ENCODE measurements at regions not wholly inside any gene's neighbourhood (a gene's known extent, or its start where the extent isn't known, plus 50 kb on each side); places are given as distances from the start of the nearest gene placed in this dataset.

DNA sequence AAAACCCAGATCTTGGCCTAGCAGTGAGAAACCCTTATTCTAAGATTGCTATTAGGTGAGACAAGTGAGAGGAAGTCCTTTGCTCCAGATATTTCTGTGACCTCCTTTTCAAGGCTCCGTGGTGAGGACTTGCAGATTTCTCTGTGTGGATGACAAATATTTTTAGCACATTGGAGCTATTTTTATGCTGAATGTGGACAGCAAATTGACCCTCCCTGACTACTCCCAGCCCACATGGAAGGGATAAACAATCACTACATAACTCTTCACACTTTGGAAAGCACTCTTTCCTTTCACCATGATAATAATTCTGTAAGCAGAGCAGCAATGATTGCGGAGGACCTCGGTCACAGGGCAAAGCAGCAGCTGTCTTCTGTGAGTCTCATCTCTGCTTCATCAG is 88.0 kb upstream of the ADGRF1 start:
- Mint-ChIP-seq H3K4me3 (no peak overlapping the region), H3K27me3 (ENCODE audit: low read depth) (no peaks in the 10 kb centered on the region), H3K27ac (no peak overlapping the region), H3K4me1 (peaks cover 37% of the 10 kb centered on the region), H3K9me3 (peaks cover 3% of the 10 kb centered on the region), H3K36me3 (peaks cover 1% of the 10 kb centered on the region)
- TF ChIP-seq, protein P1, sequence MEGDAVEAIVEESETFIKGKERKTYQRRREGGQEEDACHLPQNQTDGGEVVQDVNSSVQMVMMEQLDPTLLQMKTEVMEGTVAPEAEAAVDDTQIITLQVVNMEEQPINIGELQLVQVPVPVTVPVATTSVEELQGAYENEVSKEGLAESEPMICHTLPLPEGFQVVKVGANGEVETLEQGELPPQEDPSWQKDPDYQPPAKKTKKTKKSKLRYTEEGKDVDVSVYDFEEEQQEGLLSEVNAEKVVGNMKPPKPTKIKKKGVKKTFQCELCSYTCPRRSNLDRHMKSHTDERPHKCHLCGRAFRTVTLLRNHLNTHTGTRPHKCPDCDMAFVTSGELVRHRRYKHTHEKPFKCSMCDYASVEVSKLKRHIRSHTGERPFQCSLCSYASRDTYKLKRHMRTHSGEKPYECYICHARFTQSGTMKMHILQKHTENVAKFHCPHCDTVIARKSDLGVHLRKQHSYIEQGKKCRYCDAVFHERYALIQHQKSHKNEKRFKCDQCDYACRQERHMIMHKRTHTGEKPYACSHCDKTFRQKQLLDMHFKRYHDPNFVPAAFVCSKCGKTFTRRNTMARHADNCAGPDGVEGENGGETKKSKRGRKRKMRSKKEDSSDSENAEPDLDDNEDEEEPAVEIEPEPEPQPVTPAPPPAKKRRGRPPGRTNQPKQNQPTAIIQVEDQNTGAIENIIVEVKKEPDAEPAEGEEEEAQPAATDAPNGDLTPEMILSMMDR (IDR thresholded peaks at IDR 0.05; ENCODE audit: unreplicated experiment): no peak
- no peak for DNase-seq (ENCODE audit: low spot score in 2 of 2, unreplicated experiment in 2 of 2)

DNA sequence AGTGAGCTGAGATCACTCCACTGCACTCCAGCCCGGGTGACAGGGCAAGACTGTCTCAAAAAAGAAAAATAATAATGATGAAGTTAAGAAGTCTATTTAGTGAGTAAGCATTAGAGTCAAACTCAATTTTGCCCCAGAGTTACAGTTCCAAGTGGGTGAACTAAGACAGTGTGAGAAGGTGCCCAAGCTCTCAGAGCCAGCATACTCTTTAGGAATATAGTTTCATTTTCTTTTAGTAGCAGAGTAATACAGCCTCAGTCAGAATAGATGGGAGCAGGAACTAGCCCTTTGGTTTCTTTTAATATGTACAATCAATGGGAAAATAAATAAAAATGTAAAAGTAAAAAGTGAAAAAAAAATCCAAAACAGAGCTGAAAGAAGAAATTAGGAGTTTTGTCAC is 87.0 kb upstream of the ADGRF1 start:
- H3K9me3 Mint-ChIP-seq: peaks cover 3% of the 10 kb centered on the region
- H3K4me1 Mint-ChIP-seq: peaks cover 29% of the 10 kb centered on the region
- no peak overlapping the region for H3K4me3 Mint-ChIP-seq
- no peak for DNase-seq (ENCODE audit: low spot score in 2 of 2, unreplicated experiment in 2 of 2)
- H3K27ac Mint-ChIP-seq: no peak overlapping the region
- no peaks in the 10 kb centered on the region for H3K27me3 Mint-ChIP-seq (ENCODE audit: low read depth)
- TF ChIP-seq, protein P1 (IDR thresholded peaks at IDR 0.05; ENCODE audit: unreplicated experiment): no peak
- H3K36me3 Mint-ChIP-seq: peaks cover 1% of the 10 kb centered on the region

DNA sequence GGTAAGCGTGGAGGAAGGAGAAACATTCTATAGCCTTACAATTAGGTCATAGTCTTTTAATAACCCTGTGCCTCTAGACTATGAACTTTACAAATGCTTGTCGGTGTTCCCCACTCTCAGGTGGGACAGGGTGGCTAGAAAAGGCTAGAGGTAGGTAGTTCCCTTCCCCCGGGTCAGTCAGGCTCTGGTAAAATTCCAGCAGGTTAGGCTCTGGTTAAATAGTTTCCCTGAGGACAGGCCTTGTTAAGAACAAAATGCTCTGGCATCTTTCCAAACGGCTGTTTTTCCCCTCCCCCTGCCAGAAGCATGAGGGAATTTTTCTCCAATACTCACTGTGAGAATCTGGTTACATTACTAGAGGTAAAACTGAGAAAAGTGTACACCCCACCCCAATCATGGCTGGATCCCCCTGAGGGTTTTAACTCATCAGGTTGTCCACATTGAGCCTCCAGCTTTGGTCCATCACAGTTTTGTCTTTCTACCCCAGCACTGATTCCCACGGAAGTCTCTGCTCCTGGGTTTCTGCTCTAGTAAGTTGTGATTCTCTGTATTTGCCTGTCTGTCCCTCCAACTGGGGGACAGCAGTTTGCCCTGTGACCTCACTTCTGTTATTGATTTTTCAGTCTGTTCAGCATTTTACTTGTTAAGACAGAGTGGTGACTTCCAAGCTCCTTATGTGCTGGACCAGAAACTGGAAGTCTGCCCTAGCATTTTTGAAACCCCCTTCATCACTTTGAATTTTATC is 84.7 kb upstream of the ADGRF1 start:
- peaks cover 6% of the 10 kb centered on the region for H3K9me3 Mint-ChIP-seq
- no peak for DNase-seq (ENCODE audit: low spot score in 2 of 2, unreplicated experiment in 2 of 2)
- H3K27ac Mint-ChIP-seq: no peak overlapping the region
- no peak overlapping the region for H3K4me3 Mint-ChIP-seq
- peaks cover 1% of the 10 kb centered on the region for H3K36me3 Mint-ChIP-seq
- H3K4me1 Mint-ChIP-seq: peaks cover 17% of the 10 kb centered on the region
- TF ChIP-seq, protein P1 (IDR thresholded peaks at IDR 0.05; ENCODE audit: unreplicated experiment): no peak
- H3K27me3 Mint-ChIP-seq (ENCODE audit: low read depth): no peaks in the 10 kb centered on the region

DNA sequence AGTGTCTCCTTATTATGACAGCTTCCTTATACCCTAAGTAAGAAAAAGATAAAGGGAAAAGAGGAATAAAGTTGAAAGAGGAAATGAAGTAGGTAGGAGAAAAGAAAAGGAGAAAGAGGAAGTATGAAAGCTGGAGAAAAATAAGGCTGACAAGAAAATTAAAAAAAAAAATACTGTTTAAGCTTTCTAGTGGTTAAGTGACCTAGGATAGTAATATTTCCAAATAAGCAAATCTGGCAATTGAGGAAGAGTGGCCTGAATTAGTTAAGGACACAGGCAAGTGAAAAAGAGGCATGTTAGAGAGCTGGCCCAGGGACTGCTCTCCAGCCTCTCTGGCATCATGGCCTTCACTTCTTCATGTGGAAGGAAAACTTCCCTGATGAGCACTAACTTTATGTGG is 76.5 kb upstream of the ADGRF1 start:
- H3K4me3 Mint-ChIP-seq: no peak overlapping the region
- peaks cover 3% of the 10 kb centered on the region for H3K9me3 Mint-ChIP-seq
- no peak for DNase-seq (ENCODE audit: low spot score in 2 of 2, unreplicated experiment in 2 of 2)
- no peaks in the 10 kb centered on the region for H3K36me3 Mint-ChIP-seq
- TF ChIP-seq, protein P1 (IDR thresholded peaks at IDR 0.05; ENCODE audit: unreplicated experiment): no peak
- H3K27me3 Mint-ChIP-seq (ENCODE audit: low read depth): no peaks in the 10 kb centered on the region
- H3K27ac Mint-ChIP-seq: no peak overlapping the region
- no peaks in the 10 kb centered on the region for H3K4me1 Mint-ChIP-seq

DNA sequence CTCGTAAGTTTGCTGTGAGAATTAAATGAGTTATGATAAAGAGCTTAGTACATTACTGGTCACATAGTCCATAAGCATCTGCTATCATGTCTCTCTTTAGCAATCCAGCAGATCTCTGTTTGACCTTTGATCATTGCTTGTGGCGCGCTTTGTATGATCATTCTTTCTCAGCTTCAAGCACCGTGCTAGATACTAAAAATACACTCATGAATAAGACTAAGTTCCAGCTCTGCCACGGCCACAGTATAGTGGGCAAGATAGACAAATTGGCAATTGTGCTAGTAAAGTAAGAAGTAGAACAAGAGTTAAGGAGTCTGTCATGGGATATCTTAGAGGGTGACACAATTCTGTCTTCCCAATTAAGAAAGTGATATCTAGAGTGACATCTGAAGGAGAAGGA is 75.2 kb upstream of the ADGRF1 start:
- Mint-ChIP-seq H3K9me3 (no peaks in the 10 kb centered on the region), H3K4me3 (no peak overlapping the region), H3K27me3 (ENCODE audit: low read depth) (no peaks in the 10 kb centered on the region), H3K27ac (no peak overlapping the region), H3K36me3 (no peaks in the 10 kb centered on the region), H3K4me1 (no peaks in the 10 kb centered on the region)
- DNase-seq (ENCODE audit: low spot score in 2 of 2, unreplicated experiment in 2 of 2): no peak
- TF ChIP-seq, protein P1 (IDR thresholded peaks at IDR 0.05; ENCODE audit: unreplicated experiment): no peak

All from mesothelial cell of epicardium (in vitro differentiated cells).